Keratinocyte (primary cell): ENCODE measurements at regions not wholly inside any gene's neighbourhood (a gene's known extent, or its start where the extent isn't known, plus 50 kb on each side); places are given as distances from the start of the nearest gene placed in this dataset.

ENCODE experiments used
- DNase-seq: peaks from one replicate; pipeline ENCODE4 v3.0.0-alpha.2; 2011; ENCODE audit warnings: low read depth, missing footprints, low spot score
- FAIRE-seq: peaks from 2 replicates; lab custom pipeline; 2011; peaks lifted over from hg19 to GRCh38; lab: Jason Lieb, UNC
- H2AFZ ChIP-seq: 2 replicates; pipeline ENCODE4 v1.6.0; 2012; ENCODE audit warnings: low read length, control low read depth, inconsistent platforms; ENCODE audit not compliant: control insufficient read depth
- H3K27ac ChIP-seq: 2 replicates; pipeline ENCODE4 v1.5.1; 2011; ENCODE audit warnings: low read length; ENCODE audit not compliant: control insufficient read depth, insufficient read depth
- H3K27me3 ChIP-seq: 3 replicates; pipeline ENCODE4 v1.6.0; 2011; ENCODE audit warnings: low read length; ENCODE audit not compliant: control insufficient read depth, insufficient read depth; ENCODE audit errors: extremely low read depth
- H3K36me3 ChIP-seq, 2 experiments: 2 replicates in 1 of 2; 3 replicates in 1 of 2; pipeline ENCODE4 v1.5.1; 2011; ENCODE audit warnings: low read length in 2 of 2, mild to moderate bottlenecking in 1 of 2; ENCODE audit not compliant: control insufficient read depth in 2 of 2, insufficient read depth in 2 of 2; ENCODE audit errors: extremely low read depth in 1 of 2
- H3K4me1 ChIP-seq: 3 replicates; pipeline ENCODE4 v1.5.1; 2011; ENCODE audit warnings: low read length; ENCODE audit not compliant: control insufficient read depth, insufficient read depth; ENCODE audit errors: extremely low read depth
- H3K4me2 ChIP-seq: 3 replicates; pipeline ENCODE4 v1.6.0; 2011; ENCODE audit warnings: low read depth, low read length; ENCODE audit not compliant: control insufficient read depth, insufficient read depth; ENCODE audit errors: extremely low read depth
- H3K4me3 ChIP-seq, 3 experiments: fragments of 200-600 bp in 1 of 3; sonication (generic) in 1 of 3; 2 replicates in 2 of 3; 3 replicates in 1 of 3; pipeline ENCODE4 v1.5.1; 2011 to 2016; ENCODE audit warnings: low read length in 3 of 3, mild to moderate bottlenecking in 3 of 3, control low read depth in 2 of 3, inconsistent platforms in 1 of 3, low read depth in 1 of 3, mixed read lengths in 1 of 3, mixed run types in 1 of 3, moderate library complexity in 1 of 3; ENCODE audit not compliant: control insufficient read depth in 2 of 3, insufficient read depth in 2 of 3; ENCODE audit errors: extremely low read depth in 1 of 3
- H3K79me2 ChIP-seq: 2 replicates; pipeline ENCODE4 v1.6.0; 2012; ENCODE audit warnings: low read length; ENCODE audit not compliant: control insufficient read depth, insufficient read depth
- H3K9ac ChIP-seq: 3 replicates; pipeline ENCODE4 v1.6.0; 2011; ENCODE audit warnings: low read length; ENCODE audit not compliant: control insufficient read depth, insufficient read depth; ENCODE audit errors: extremely low read depth
- H3K9me1 ChIP-seq: 3 replicates; pipeline ENCODE4 v1.6.0; 2011; ENCODE audit warnings: low read length; ENCODE audit not compliant: control insufficient read depth, insufficient read depth; ENCODE audit errors: extremely low read depth
- H3K9me3 ChIP-seq: 2 replicates; pipeline ENCODE4 v1.5.1; 2012; ENCODE audit warnings: low read depth, low read length; ENCODE audit not compliant: control insufficient read depth
- H4K20me1 ChIP-seq: 3 replicates; pipeline ENCODE4 v1.6.0; 2011; ENCODE audit warnings: low read length; ENCODE audit not compliant: control insufficient read depth, insufficient read depth; ENCODE audit errors: extremely low read depth
- EZH2 ChIP-seq: IDR thresholded peaks from one replicate; pipeline ENCODE4 v1.6.1; 2012; ENCODE audit warnings: inconsistent platforms, mild to moderate bottlenecking, low read length, moderate library complexity
- dilution Hi-C: fragments of 300-500 bp; cut with MboI; formaldehyde crosslinking; loops from one replicate; pipeline ENCODE4 v1.7.0; 2020; ENCODE audit warnings: low sequenced_read_pairs; ENCODE audit not compliant: extremely low pct_ligation_motif_present
- TF ChIP-seq, protein P1 (sequence below), 3 experiments: IDR thresholded peaks in 1 of 3; conservative IDR thresholded peaks in 1 of 3; optimal IDR thresholded peaks in 1 of 3; 2 replicates in 2 of 3; 3 replicates in 1 of 3; pipeline versions ENCODE3 to v1.5.1; 2011; ENCODE audit warnings: low read length in 3 of 3, mild to moderate bottlenecking in 3 of 3, moderate library complexity in 2 of 3, control low read depth in 1 of 3, inconsistent platforms in 1 of 3; ENCODE audit not compliant: insufficient read depth in 2 of 3; ENCODE audit errors: extremely low read depth in 1 of 3

DNA sequence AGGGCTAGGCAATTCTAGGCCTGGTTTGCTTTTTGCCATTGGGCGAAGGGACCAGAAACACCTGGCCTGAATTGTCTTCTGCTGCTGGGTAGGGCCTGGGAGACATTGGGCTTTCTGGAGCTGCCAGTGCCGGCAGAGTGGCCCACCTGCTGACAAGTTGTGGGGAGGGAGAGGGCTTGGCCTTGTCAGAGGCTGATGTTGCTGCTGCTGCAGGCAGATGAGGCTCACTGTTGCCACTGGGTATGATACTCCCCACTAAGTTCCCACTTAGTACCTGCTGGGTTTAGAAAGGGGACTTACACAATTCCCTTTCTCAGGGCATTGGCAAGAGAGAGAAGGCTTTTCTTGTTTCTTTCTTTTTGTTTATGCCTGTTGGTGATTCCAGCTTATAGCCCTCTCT lies 289.6 kb upstream of the NPVF start:
- TF ChIP-seq EZH2: no peak
- TF ChIP-seq, protein P1, sequence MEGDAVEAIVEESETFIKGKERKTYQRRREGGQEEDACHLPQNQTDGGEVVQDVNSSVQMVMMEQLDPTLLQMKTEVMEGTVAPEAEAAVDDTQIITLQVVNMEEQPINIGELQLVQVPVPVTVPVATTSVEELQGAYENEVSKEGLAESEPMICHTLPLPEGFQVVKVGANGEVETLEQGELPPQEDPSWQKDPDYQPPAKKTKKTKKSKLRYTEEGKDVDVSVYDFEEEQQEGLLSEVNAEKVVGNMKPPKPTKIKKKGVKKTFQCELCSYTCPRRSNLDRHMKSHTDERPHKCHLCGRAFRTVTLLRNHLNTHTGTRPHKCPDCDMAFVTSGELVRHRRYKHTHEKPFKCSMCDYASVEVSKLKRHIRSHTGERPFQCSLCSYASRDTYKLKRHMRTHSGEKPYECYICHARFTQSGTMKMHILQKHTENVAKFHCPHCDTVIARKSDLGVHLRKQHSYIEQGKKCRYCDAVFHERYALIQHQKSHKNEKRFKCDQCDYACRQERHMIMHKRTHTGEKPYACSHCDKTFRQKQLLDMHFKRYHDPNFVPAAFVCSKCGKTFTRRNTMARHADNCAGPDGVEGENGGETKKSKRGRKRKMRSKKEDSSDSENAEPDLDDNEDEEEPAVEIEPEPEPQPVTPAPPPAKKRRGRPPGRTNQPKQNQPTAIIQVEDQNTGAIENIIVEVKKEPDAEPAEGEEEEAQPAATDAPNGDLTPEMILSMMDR (optimal IDR thresholded peaks at IDR 0.05 in 1 of 3, IDR thresholded peaks at IDR 0.05 in 1 of 3, conservative IDR thresholded peaks at IDR 0.05 in 1 of 3; ENCODE audit: extremely low read depth in 1 of 3, insufficient read depth in 2 of 3, low read length in 3 of 3): no peak
- dilution Hi-C loops: no loop called here
- no peaks in the 10 kb centered on the region for H4K20me1 ChIP-seq
- H2AFZ ChIP-seq: no peak overlapping the region
- DNase-seq: no peak
- no peak overlapping the region for H3K4me2 ChIP-seq
- no peak overlapping the region for H3K4me3 ChIP-seq
- H3K4me1 ChIP-seq: no peaks in the 10 kb centered on the region
- H3K79me2 ChIP-seq: no peaks in the 10 kb centered on the region
- no peak overlapping the region for H3K9ac ChIP-seq
- no peaks in the 10 kb centered on the region for H3K27me3 ChIP-seq
- no peak overlapping the region for H3K27ac ChIP-seq
- H3K9me1 ChIP-seq: no peaks in the 10 kb centered on the region
- no peak for FAIRE-seq
- no peaks in the 10 kb centered on the region for H3K9me3 ChIP-seq
- no peaks in the 10 kb centered on the region for H3K36me3 ChIP-seq

DNA sequence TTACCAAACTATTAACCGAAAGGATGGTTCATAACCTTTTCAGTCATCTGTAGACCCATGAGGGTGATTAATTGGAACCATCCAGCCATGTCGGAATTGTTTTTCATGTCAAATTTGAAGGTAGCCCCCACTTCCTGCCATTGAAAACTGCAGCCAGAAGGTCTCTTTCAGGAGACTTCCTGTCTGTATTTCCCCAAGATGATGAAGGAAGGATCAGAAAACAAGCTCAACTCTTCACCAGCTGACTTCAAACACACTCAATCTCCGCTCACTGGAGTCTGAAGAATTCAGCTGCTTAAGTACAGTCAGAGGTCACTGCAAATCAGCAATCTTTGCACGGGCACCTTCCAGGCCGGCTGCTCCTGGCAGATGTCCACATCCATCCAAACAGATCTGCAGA lies 291.7 kb upstream of the NPVF start:
- no peak overlapping the region for H3K27ac ChIP-seq
- no peak overlapping the region for H3K9ac ChIP-seq
- H3K9me1 ChIP-seq: no peaks in the 10 kb centered on the region
- TF ChIP-seq, protein P1 (optimal IDR thresholded peaks at IDR 0.05 in 1 of 3, IDR thresholded peaks at IDR 0.05 in 1 of 3, conservative IDR thresholded peaks at IDR 0.05 in 1 of 3; ENCODE audit: extremely low read depth in 1 of 3, insufficient read depth in 2 of 3, low read length in 3 of 3): no peak
- no peak for TF ChIP-seq EZH2
- dilution Hi-C loops: no loop called here
- no peaks in the 10 kb centered on the region for H3K4me1 ChIP-seq
- no peaks in the 10 kb centered on the region for H3K27me3 ChIP-seq
- H3K36me3 ChIP-seq: no peaks in the 10 kb centered on the region
- H2AFZ ChIP-seq: no peak overlapping the region
- H3K4me3 ChIP-seq: no peak overlapping the region
- DNase-seq: no peak
- no peaks in the 10 kb centered on the region for H3K9me3 ChIP-seq
- H3K4me2 ChIP-seq: no peak overlapping the region
- no peaks in the 10 kb centered on the region for H4K20me1 ChIP-seq
- no peak for FAIRE-seq
- H3K79me2 ChIP-seq: no peaks in the 10 kb centered on the region
